Adrenal gland (tissue), 9 donors: ENCODE measurements at regions not wholly inside any gene's neighbourhood (a gene's known extent, or its start where the extent isn't known, plus 50 kb on each side); places are given as distances from the start of the nearest gene placed in this dataset.
A peak's percentile ranks its signal among the peaks of the same experiment; 100 is the strongest.

Experiments
- DNase-seq, 7 donors: peaks; one replicate each; pipeline ENCODE4 v3.0.0-alpha.2; 2019 to 2020
- H3K27ac ChIP-seq, 5 donors: fragments of 200-600 bp; sonication (generic) in 4 of 5; 1 replicate in 3 of 5; 2 replicates in 2 of 5; pipeline versions ENCODE4 v1.5.1 to v1.8.0; 2016 to 2020; ENCODE audit warnings: mild to moderate bottlenecking in 1 of 5
- H3K27me3 ChIP-seq: fragments of 200-600 bp; 2 replicates; pipeline ENCODE4 v1.8.0; 2021
- H3K36me3 ChIP-seq, 2 donors: fragments of 200-600 bp; replicated peaks in 1 of 2; 1 replicate in 1 of 2; 2 replicates in 1 of 2; pipeline versions ENCODE4 v1.5.1 to v1.8.0; 2018 to 2022
- H3K4me1 ChIP-seq, 2 donors: fragments of 200-600 bp; replicated peaks in 1 of 2; 1 replicate in 1 of 2; 2 replicates in 1 of 2; pipeline versions ENCODE4 v1.5.1 to v1.8.0; 2018 to 2021
- H3K4me3 ChIP-seq, 4 donors: fragments of 200-600 bp; sonication (generic) in 3 of 4; one replicate each; pipeline ENCODE4 v1.5.1; 2016 to 2018
- H3K9me3 ChIP-seq, 3 donors: fragments of 200-600 bp; sonication (generic) in 1 of 3; replicated peaks in 1 of 3; 1 replicate in 2 of 3; 2 replicates in 1 of 3; pipeline versions ENCODE4 v1.5.1 to v1.8.0; 2016 to 2021
- CTCF ChIP-seq, 6 experiments: fragments of 450-650 bp in 4 of 6; fragments of 200-600 bp in 2 of 6; sonication (generic) in 1 of 6; IDR thresholded peaks; 1 replicate in 5 of 6; 2 replicates in 1 of 6; pipeline versions ENCODE4 v1.5.1 to v1.8.0; 2016 to 2021; ENCODE audit warnings: antibody characterized with exemption in 6 of 6, mild to moderate bottlenecking in 2 of 6, moderate library complexity in 1 of 6
- POLR2A ChIP-seq, 2 donors: fragments of 450-650 bp; IDR thresholded peaks; one replicate each; pipeline ENCODE4 v1.6.1; 2017; ENCODE audit warnings: antibody characterized with exemption in 2 of 2, mild to moderate bottlenecking in 2 of 2, moderate library complexity in 1 of 2
- WGBS, 4 donors: extraction: QIAGEN DNeasy Blood & Tissue Kit in 2 of 4; methylation state at CpG; one replicate each; pipeline versions ENCODE4 v1.1.5 to v1.1.7; 2013 to 2017; 5-methylcytosine and 5-hydroxymethylcytosine counted together
- intact Hi-C, 2 donors: fragments of 100-400 bp; cut with DNase I; formaldehyde crosslinking; loops; one replicate each; pipeline versions ENCODE4 v1.14.1 to v1.15.0; 2022 to 2023
- donor health status: healthy with polysubstance abuse.
- donor health status: Bipolar disorder and iron deficiency.
- donor health status: DM: yes; HTN: yes; CAD: no.
- donor health status: DM: no; HTN: no; CAD: no.
- donor health status: DM: no; HTN: no; CAD: no.

GRCh38 chr13:44220948-44221347 lies 152.7 kb upstream of the SERP2 start:
- no peak for TF ChIP-seq POLR2A (IDR thresholded peaks at IDR 0.05)
- TF ChIP-seq CTCF (IDR thresholded peaks at IDR 0.05): no peak
- Histone ChIP-seq H3K9me3 (no peaks in the 10 kb centered on the region), H3K4me3 (no peak overlapping the region), H3K27me3 (no peaks in the 10 kb centered on the region), H3K36me3 (no peaks in the 10 kb centered on the region), H3K4me1 (peaks cover 5 to 25% of the 10 kb centered on the region in 2 donors), H3K27ac (peak overlapping the region in 4 of 5 donors; percentile 68 to 84 (median 79))
- WGBS, 4 donors: 78 to 83% (median 80%) methylated on average over 3 of the region's 3 CpGs
- intact Hi-C loops: no loop called here
- DNase-seq: no peak

GRCh38 chr13:44221657-44222056 lies 152.0 kb upstream of the SERP2 start:
- whole genome bisulfite sequencing, 4 donors: 38 to 59% (median 47%) methylated on average over 4 of the region's 4 CpGs
- Histone ChIP-seq H3K9me3 (no peaks in the 10 kb centered on the region), H3K4me3 (no peak overlapping the region), H3K27ac (peak overlapping the region in 2 of 5 donors; percentile 83 to 84), H3K27me3 (no peaks in the 10 kb centered on the region), H3K4me1 (peaks cover 5 to 25% of the 10 kb centered on the region in 2 donors), H3K36me3 (no peaks in the 10 kb centered on the region)
- TF ChIP-seq CTCF (IDR thresholded peaks at IDR 0.05) (no peak), POLR2A (IDR thresholded peaks at IDR 0.05) (no peak)
- intact Hi-C loops: no loop called here
- DNase-seq: no peak

GRCh38 chr13:44223770-44224444 lies 149.7 kb upstream of the SERP2 start:
- Histone ChIP-seq H3K9me3 (no peaks in the 10 kb centered on the region), H3K27me3 (no peaks in the 10 kb centered on the region), H3K27ac (peak overlapping the region in 3 of 5 donors; percentile 4 to 74 (median 71)), H3K4me3 (no peak overlapping the region), H3K36me3 (no peaks in the 10 kb centered on the region), H3K4me1 (peaks cover 5 to 22% of the 10 kb centered on the region in 2 donors)
- TF ChIP-seq CTCF (IDR thresholded peaks at IDR 0.05) (no peak), POLR2A (IDR thresholded peaks at IDR 0.05) (no peak)
- intact Hi-C loops: no loop called here
- no peak for DNase-seq
- WGBS, 4 donors: 17 to 79% (median 44%) methylated on average over 2 of the region's 2 CpGs

GRCh38 chr13:44224450-44225149 lies 149.0 kb upstream of the SERP2 start:
- H3K27me3 ChIP-seq: no peaks in the 10 kb centered on the region
- no peaks in the 10 kb centered on the region for H3K9me3 ChIP-seq
- intact Hi-C loops: no loop called here
- 59 to 76% (median 72%) methylated on average over 2 of the region's 2 CpGs for WGBS, 4 donors
- DNase-seq: no peak
- H3K4me1 ChIP-seq: peaks cover 5 to 15% of the 10 kb centered on the region in 2 donors
- no peaks in the 10 kb centered on the region for H3K36me3 ChIP-seq
- peak overlapping the region in 4 of 5 donors; percentile 4 to 74 (median 39) for H3K27ac ChIP-seq
- TF ChIP-seq CTCF (IDR thresholded peaks at IDR 0.05): no peak
- TF ChIP-seq POLR2A (IDR thresholded peaks at IDR 0.05): no peak
- no peak overlapping the region for H3K4me3 ChIP-seq
